DMS153 (cell line): ENCODE measurements at regions not wholly inside any gene's neighbourhood (a gene's known extent, or its start where the extent isn't known, plus 50 kb on each side); places are given as distances from the start of the nearest gene placed in this dataset.

Experiments
- DNase-seq: peaks from one replicate; lab custom pipeline; 2025; lab: John Stamatoyannopoulos, UW

DNA sequence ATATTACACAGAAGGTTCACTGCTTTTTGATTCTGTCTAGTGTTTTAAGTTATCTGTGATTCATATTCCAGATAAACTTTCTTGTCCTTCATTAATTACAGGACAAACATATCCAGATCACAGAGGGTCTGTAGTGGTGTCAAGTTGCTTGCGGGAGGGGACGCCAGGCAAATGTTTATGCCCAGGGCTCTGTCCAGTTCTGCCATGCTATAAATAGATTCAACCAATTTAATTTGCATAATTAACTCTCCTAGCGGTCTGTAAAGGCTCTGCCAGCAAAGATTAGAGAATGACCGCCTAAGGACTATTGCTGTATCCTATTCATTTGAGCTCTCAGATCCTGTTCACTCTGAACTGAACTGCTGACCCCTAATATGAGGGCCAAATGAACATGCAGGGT is 59.7 kb upstream of the TRPC4 start:
- DNase-seq: no peak

GRCh38 chr13:37927561-37927960 is 58.0 kb upstream of the TRPC4 start:
- DNase-seq: no peak

- no peak for DNase-seq
Measured at GRCh38 chr13:37925878-37926473, 56.4 kb upstream of the TRPC4 start.

DNA sequence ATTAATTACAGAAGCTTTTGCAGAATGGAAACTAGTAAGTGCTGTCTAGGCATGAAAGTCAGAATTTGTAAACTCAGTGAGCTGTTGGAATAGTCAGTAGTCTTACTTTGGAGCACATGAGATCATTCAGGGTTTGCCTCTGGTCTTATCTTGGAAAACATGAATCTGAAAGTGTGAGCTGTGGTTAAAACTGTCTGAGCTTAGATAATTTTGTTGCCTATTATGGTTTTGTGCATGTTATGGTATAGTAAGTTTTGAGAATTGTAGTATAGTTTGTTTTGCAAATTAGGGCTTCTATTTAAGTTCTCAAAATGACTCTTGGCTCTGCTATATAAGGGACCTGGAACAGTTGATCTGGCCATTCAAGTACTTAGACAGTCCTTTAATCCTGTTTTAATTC is 53.7 kb upstream of the TRPC4 start:
- DNase-seq: no peak

DNA sequence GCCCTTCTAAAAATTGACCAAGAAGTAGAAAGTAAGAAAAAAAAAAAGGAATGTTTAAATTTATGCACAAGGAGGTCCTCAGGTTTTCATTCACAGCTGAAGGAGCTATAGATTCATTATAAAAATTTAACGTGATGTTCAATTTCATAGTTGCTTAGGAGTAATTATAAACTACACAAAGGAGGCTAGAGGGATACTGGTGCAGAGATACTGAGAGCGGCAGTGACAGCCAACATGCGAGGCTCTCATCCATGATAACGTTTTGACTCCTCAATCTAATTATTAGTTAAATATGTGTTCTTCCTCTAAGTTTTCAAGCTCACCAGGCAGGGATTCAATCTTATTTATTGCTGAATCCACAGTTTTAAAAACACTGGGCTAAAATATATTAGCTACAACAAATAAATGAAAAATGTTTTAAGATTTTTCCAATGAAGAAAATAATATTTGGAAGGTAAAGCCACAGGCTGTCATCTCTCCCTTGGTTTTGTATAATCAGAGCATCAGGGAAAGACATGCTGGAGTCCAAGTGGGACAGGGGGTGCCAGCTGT is 49.8 kb upstream of the TRPC4 start:
- no peak for DNase-seq
